ENCODE measurements at regions not wholly inside any gene's neighbourhood (a gene's known extent, or its start where the extent isn't known, plus 50 kb on each side); places are given as distances from the start of the nearest gene placed in this dataset.

- TF ChIP-seq CTCF (IDR thresholded peaks at IDR 0.05), result no peak
- no peak for TF ChIP-seq POLR2A (IDR thresholded peaks at IDR 0.05)
These were observed 223.8 kb downstream of the BLID start for GRCh38 chr11:121892131-121892681.

All from vagina (tissue), 2 donors.